H9 (cell line): ENCODE measurements at regions not wholly inside any gene's neighbourhood (a gene's known extent, or its start where the extent isn't known, plus 50 kb on each side); places are given as distances from the start of the nearest gene placed in this dataset.

Experiments
- DNase-seq: peaks from one replicate; pipeline ENCODE4 v3.0.0-alpha.2; 2017
- H2AFZ ChIP-seq: one replicate; pipeline ENCODE4 v1.6.1; 2013; ENCODE audit warnings: mild to moderate bottlenecking, low read length, control low read depth, moderate library complexity
- H2AK5ac ChIP-seq: 2 replicates; pipeline ENCODE4 v1.6.1; 2013; ENCODE audit warnings: low read length, control low read depth, mixed read lengths; ENCODE audit not compliant: insufficient read length
- H2BK120ac ChIP-seq: one replicate; pipeline ENCODE4 v1.6.1; 2013; ENCODE audit warnings: low read depth, mild to moderate bottlenecking, low read length, control low read depth, inconsistent platforms; ENCODE audit not compliant: poor library complexity, severe bottlenecking
- H2BK12ac ChIP-seq: 2 replicates; pipeline ENCODE4 v1.6.1; 2013; ENCODE audit warnings: low read length, control low read depth, mixed read lengths, low read depth; ENCODE audit not compliant: insufficient read length
- H2BK15ac ChIP-seq: 2 replicates; pipeline ENCODE4 v1.6.1; 2013; ENCODE audit warnings: low read depth, low read length, control low read depth
- H2BK20ac ChIP-seq: one replicate; pipeline ENCODE4 v1.6.1; 2013; ENCODE audit warnings: low read depth, mild to moderate bottlenecking, low read length, control low read depth, inconsistent platforms; ENCODE audit not compliant: poor library complexity, severe bottlenecking
- H2BK5ac ChIP-seq: 2 replicates; pipeline ENCODE4 v1.6.1; 2013; ENCODE audit warnings: low read length, control low read depth, mixed read lengths; ENCODE audit not compliant: insufficient read length
- H3K14ac ChIP-seq: 2 replicates; pipeline ENCODE4 v1.6.1; 2013; ENCODE audit warnings: low read length, control low read depth; ENCODE audit not compliant: insufficient read depth
- H3K18ac ChIP-seq: 2 replicates; pipeline ENCODE4 v1.6.1; 2013; ENCODE audit warnings: low read depth, mild to moderate bottlenecking, mixed read lengths, low read length, control low read depth; ENCODE audit not compliant: insufficient read length
- H3K23ac ChIP-seq: 2 replicates; pipeline ENCODE4 v1.6.1; 2013; ENCODE audit warnings: low read length, control low read depth, mixed read lengths, low read depth; ENCODE audit not compliant: insufficient read length
- H3K23me2 ChIP-seq: 2 replicates; pipeline ENCODE4 v1.6.1; 2013; ENCODE audit warnings: low read depth, mild to moderate bottlenecking, mixed read lengths, low read length, control low read depth; ENCODE audit not compliant: insufficient read length, poor library complexity, severe bottlenecking
- H3K27ac ChIP-seq: 2 replicates; pipeline ENCODE4 v1.5.1; 2013; ENCODE audit warnings: low read length, control low read depth, mixed read lengths, low read depth; ENCODE audit not compliant: insufficient read length
- H3K27me3 ChIP-seq: 2 replicates; pipeline ENCODE4 v1.6.1; 2013; ENCODE audit warnings: low read length, control low read depth, inconsistent platforms; ENCODE audit not compliant: insufficient read depth
- H3K4ac ChIP-seq: 2 replicates; pipeline ENCODE4 v1.6.1; 2013; ENCODE audit warnings: low read depth, mild to moderate bottlenecking, control low read depth, inconsistent platforms, low read length, moderate library complexity
- H3K4me1 ChIP-seq: 2 replicates; pipeline ENCODE4 v1.6.1; 2013; ENCODE audit warnings: low read length, control low read depth, inconsistent platforms; ENCODE audit not compliant: insufficient read depth
- H3K4me2 ChIP-seq: 2 replicates; pipeline ENCODE4 v1.6.1; 2013; ENCODE audit warnings: low read length, control low read depth, mixed read lengths; ENCODE audit not compliant: insufficient read length, insufficient read depth
- H3K56ac ChIP-seq: 2 replicates; pipeline ENCODE4 v1.6.1; 2013; ENCODE audit warnings: low read depth, mild to moderate bottlenecking, mixed read lengths, low read length, control low read depth; ENCODE audit not compliant: insufficient read length
- H3K79me1 ChIP-seq: 2 replicates; pipeline ENCODE4 v1.6.1; 2013; ENCODE audit warnings: low read depth, mild to moderate bottlenecking, moderate library complexity, low read length, control low read depth, inconsistent platforms; ENCODE audit not compliant: insufficient read depth, poor library complexity, severe bottlenecking
- H3K79me2 ChIP-seq: 2 replicates; pipeline ENCODE4 v1.6.1; 2013; ENCODE audit warnings: low read length, control low read depth, inconsistent platforms; ENCODE audit not compliant: insufficient read depth
- H3K9ac ChIP-seq: 2 replicates; pipeline ENCODE4 v1.6.1; 2013; ENCODE audit warnings: low read length, control low read depth, mixed read lengths; ENCODE audit not compliant: insufficient read length; ENCODE audit errors: extremely low read depth
- H3K9me3 ChIP-seq: one replicate; pipeline ENCODE4 v1.6.1; 2013; ENCODE audit warnings: low read depth, low read length, inconsistent platforms; ENCODE audit not compliant: control insufficient read depth
- H3T11ph ChIP-seq: one replicate; pipeline ENCODE4 v1.6.1; 2013; ENCODE audit warnings: mild to moderate bottlenecking, low read length, control low read depth, inconsistent platforms
- H4K20me1 ChIP-seq: one replicate; pipeline ENCODE4 v1.6.1; 2013; ENCODE audit not compliant: control insufficient read depth, insufficient read length, insufficient read depth
- H4K5ac ChIP-seq: 2 replicates; pipeline ENCODE4 v1.6.1; 2013; ENCODE audit warnings: low read depth, mild to moderate bottlenecking, mixed read lengths, low read length, control low read depth; ENCODE audit not compliant: insufficient read length
- H4K8ac ChIP-seq: replicated peaks from 2 replicates; pipeline ENCODE4 v1.6.1; 2013; ENCODE audit warnings: low read length, control low read depth, mixed read lengths, low read depth; ENCODE audit not compliant: insufficient read length
- H4K91ac ChIP-seq: 2 replicates; pipeline ENCODE4 v1.6.1; 2013; ENCODE audit warnings: low read depth, mild to moderate bottlenecking, moderate library complexity, mixed read lengths, low read length, control low read depth; ENCODE audit not compliant: insufficient read length
- H3K27ac Mint-ChIP-seq, 3 experiments: 2 replicates in 2 of 3; 3 replicates in 1 of 3; pipeline ENCODE4 v1.8.0; 2020 to 2021; ENCODE audit warnings: mixed read lengths in 3 of 3, mild to moderate bottlenecking in 1 of 3, moderate library complexity in 1 of 3
- H3K27me3 Mint-ChIP-seq: 2 replicates; pipeline ENCODE4 v1.8.0; 2021; ENCODE audit warnings: low read depth, mild to moderate bottlenecking, moderate library complexity, mixed read lengths
- H3K36me3 Mint-ChIP-seq, 3 experiments: 2 replicates in 2 of 3; 3 replicates in 1 of 3; pipeline ENCODE4 v1.8.0; 2020 to 2021; ENCODE audit warnings: low read depth in 3 of 3, mixed read lengths in 3 of 3; ENCODE audit not compliant: insufficient read depth in 1 of 3
- H3K4me1 Mint-ChIP-seq, 2 experiments: 2 replicates each; pipeline ENCODE4 v1.8.0; 2020; ENCODE audit warnings: mixed read lengths in 2 of 2
- H3K4me3 Mint-ChIP-seq, 2 experiments: 2 replicates in 1 of 2; 3 replicates in 1 of 2; pipeline ENCODE4 v1.8.0; 2020 to 2021; ENCODE audit warnings: mild to moderate bottlenecking in 2 of 2, mixed read lengths in 2 of 2, moderate library complexity in 1 of 2
- H3K9me3 Mint-ChIP-seq, 2 experiments: 2 replicates in 1 of 2; 3 replicates in 1 of 2; pipeline ENCODE4 v1.8.0; 2020; ENCODE audit warnings: mild to moderate bottlenecking in 2 of 2, mixed read lengths in 2 of 2, moderate library complexity in 1 of 2
- WGBS: extraction: QIAGEN DNeasy Blood & Tissue Kit; methylation state at CpG from one replicate; pipeline ENCODE4 v1.1.7; 2013; ENCODE audit warnings: missing lambda C conversion rate, low lambda C conversion rate, mixed read lengths; ENCODE audit not compliant: insufficient read length; ENCODE audit errors: extremely low coverage; 5-methylcytosine and 5-hydroxymethylcytosine counted together
- TF ChIP-seq, protein P1 (sequence below): fragments of 200-600 bp; sonication (generic); conservative IDR thresholded peaks from 3 replicates; pipeline ENCODE4 v1.8.0; 2021; ENCODE audit warnings: antibody characterized with exemption, mild to moderate bottlenecking

DNA sequence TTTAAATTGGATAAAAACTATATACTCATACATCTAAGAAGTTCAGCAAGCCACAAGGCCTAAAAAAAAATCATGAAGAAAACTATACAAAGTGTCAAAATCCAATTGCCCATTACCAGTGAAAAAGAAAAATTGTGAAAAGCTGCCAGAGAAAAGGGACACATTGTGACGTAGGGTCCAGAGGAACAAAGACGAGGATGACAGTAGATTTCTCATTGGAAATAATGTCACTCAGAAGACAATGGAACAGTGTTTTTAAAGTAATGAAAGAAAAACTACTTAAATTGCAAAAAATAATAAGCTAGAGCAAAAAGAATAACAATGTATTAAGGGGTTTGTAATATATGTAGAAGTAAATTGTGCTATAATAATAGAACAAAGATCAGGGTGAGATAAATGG lies 195.2 kb downstream of the EFNB2 start:
- Histone ChIP-seq H3K4ac (no peak overlapping the region), H3K9me3 (no peaks in the 10 kb centered on the region), H2BK15ac (no peak overlapping the region), H3T11ph (no peak overlapping the region), H4K8ac (no peak overlapping the region), H3K9ac (no peak overlapping the region), H3K56ac (no peak overlapping the region), H2BK120ac (no peak overlapping the region), H2BK12ac (no peak overlapping the region), H4K91ac (no peak overlapping the region), H2BK5ac (no peak overlapping the region), H4K5ac (no peak overlapping the region), H3K23ac (no peak overlapping the region), H3K18ac (no peak overlapping the region), H4K20me1 (no peaks in the 10 kb centered on the region), H3K79me2 (no peaks in the 10 kb centered on the region), H3K4me1 (no peaks in the 10 kb centered on the region; the same call in 1 of the 2 replicates), H3K14ac (no peak overlapping the region), H3K4me2 (no peak overlapping the region), H3K27me3 (no peaks in the 10 kb centered on the region), H3K27ac (no peak overlapping the region), H3K23me2 (no peaks in the 10 kb centered on the region), H3K79me1 (no peaks in the 10 kb centered on the region), H2AK5ac (no peak overlapping the region), H2AFZ (no peak overlapping the region), H2BK20ac (no peak overlapping the region)
- TF ChIP-seq, protein P1, sequence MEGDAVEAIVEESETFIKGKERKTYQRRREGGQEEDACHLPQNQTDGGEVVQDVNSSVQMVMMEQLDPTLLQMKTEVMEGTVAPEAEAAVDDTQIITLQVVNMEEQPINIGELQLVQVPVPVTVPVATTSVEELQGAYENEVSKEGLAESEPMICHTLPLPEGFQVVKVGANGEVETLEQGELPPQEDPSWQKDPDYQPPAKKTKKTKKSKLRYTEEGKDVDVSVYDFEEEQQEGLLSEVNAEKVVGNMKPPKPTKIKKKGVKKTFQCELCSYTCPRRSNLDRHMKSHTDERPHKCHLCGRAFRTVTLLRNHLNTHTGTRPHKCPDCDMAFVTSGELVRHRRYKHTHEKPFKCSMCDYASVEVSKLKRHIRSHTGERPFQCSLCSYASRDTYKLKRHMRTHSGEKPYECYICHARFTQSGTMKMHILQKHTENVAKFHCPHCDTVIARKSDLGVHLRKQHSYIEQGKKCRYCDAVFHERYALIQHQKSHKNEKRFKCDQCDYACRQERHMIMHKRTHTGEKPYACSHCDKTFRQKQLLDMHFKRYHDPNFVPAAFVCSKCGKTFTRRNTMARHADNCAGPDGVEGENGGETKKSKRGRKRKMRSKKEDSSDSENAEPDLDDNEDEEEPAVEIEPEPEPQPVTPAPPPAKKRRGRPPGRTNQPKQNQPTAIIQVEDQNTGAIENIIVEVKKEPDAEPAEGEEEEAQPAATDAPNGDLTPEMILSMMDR: no peak
- H3K27ac Mint-ChIP-seq: no peak overlapping the region
- DNase-seq: no peak
- WGBS: no CpG with 5 or more reads among the region's 2 CpGs
- H3K27me3 Mint-ChIP-seq: no peaks in the 10 kb centered on the region
- peaks cover 27 to 29% of the 10 kb centered on the region in 2 experiments for H3K9me3 Mint-ChIP-seq
- no peak overlapping the region for H3K4me3 Mint-ChIP-seq
- peaks cover 11 to 21% of the 10 kb centered on the region in 2 experiments for H3K4me1 Mint-ChIP-seq
- peaks cover 16 to 31% (median 25%) of the 10 kb centered on the region in 3 experiments for H3K36me3 Mint-ChIP-seq
